ENCODE measurements at regions not wholly inside any gene's neighbourhood (a gene's known extent, or its start where the extent isn't known, plus 50 kb on each side); places are given as distances from the start of the nearest gene placed in this dataset.
A peak's percentile ranks its signal among the peaks of the same experiment; 100 is the strongest.

DNA sequence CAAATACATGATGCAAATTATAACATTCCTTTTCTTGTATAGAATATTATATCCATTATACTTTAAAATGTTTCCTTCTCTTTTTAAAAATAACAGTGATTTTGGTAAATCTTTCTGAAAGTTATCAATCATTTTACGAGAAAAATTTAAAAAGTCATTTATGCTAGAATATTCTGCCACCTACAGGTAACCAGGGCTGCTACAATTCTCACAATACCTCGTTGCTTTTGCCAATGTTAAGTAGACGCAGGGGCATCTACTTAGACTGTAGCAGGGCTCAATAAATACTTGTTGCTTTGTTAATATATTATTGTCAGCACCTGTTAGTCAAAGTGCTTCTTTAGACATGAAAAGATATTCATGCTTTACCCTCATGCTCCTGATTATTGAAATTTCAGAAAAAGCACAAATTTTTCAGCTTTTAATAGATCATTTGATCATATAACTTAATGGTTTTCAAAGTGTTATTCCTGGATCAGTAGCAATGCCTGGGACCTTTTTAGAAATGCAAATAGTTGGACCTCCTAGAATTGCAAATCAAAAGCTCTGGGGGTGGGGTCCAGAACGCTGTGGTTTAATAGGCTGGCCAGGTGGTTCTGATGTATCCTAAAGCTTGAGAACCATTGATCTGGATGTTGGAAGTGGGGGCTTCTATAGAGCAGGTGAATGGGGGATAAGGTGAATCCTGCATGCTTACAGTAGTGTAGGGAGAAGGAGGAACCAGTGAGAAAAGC lies 223.6 kb upstream of the PDZRN3 start:
- Histone ChIP-seq H3K9me3 (no peaks in the 10 kb centered on the region), H3K4me1 (no peaks in the 10 kb centered on the region), H3K27me3 (no peaks in the 10 kb centered on the region), H3K36me3 (no peaks in the 10 kb centered on the region), H3K4me3 (no peak overlapping the region), H3K9ac (ENCODE audit: low read depth in 2 of 2, low read length in 2 of 2) (no peak overlapping the region), H3K27ac (no peak overlapping the region)
- DNase-seq = no peak
- TF ChIP-seq, protein P1, sequence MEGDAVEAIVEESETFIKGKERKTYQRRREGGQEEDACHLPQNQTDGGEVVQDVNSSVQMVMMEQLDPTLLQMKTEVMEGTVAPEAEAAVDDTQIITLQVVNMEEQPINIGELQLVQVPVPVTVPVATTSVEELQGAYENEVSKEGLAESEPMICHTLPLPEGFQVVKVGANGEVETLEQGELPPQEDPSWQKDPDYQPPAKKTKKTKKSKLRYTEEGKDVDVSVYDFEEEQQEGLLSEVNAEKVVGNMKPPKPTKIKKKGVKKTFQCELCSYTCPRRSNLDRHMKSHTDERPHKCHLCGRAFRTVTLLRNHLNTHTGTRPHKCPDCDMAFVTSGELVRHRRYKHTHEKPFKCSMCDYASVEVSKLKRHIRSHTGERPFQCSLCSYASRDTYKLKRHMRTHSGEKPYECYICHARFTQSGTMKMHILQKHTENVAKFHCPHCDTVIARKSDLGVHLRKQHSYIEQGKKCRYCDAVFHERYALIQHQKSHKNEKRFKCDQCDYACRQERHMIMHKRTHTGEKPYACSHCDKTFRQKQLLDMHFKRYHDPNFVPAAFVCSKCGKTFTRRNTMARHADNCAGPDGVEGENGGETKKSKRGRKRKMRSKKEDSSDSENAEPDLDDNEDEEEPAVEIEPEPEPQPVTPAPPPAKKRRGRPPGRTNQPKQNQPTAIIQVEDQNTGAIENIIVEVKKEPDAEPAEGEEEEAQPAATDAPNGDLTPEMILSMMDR (IDR thresholded peaks at IDR 0.05) = peak; percentile 61
- intact Hi-C loops (cut with DNase I) = loop anchor here (2.0 to 10.0 kb wide), 2 partner anchors 224 to 340 kb away; partner anchors contain the start of gene PDZRN3

DNA sequence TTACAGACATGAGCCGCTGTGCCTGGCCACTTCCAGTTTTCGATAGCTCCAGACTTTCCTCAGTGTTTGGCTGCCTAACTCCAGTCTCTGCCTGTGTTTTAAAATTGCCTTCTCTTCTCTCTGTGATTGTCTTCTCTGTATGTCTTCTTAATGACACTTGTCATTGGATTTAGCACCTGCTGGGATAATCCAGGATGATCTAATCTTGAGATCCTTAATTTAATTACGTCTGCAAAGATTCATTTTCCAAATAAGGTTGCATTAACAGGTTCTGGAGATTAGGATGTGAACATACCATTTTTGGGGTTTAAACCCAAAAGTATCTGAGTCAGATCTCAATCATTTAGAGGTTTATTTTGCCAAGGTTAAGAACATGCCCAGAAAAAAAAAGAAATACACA lies 222.2 kb upstream of the PDZRN3 start:
- H3K9ac ChIP-seq (ENCODE audit: low read depth in 2 of 2, low read length in 2 of 2) = no peak overlapping the region
- H3K27me3 ChIP-seq = no peaks in the 10 kb centered on the region
- TF ChIP-seq, protein P1 (IDR thresholded peaks at IDR 0.05) = no peak
- H3K27ac ChIP-seq = no peak overlapping the region
- no peak for DNase-seq
- intact Hi-C loops (cut with DNase I) = loop anchor here (10.0 kb wide), 1 partner anchor 222 kb away; the partner anchor contains the start of gene PDZRN3
- H3K4me3 ChIP-seq = no peak overlapping the region
- no peaks in the 10 kb centered on the region for H3K4me1 ChIP-seq
- no peaks in the 10 kb centered on the region for H3K36me3 ChIP-seq
- no peaks in the 10 kb centered on the region for H3K9me3 ChIP-seq

DNA sequence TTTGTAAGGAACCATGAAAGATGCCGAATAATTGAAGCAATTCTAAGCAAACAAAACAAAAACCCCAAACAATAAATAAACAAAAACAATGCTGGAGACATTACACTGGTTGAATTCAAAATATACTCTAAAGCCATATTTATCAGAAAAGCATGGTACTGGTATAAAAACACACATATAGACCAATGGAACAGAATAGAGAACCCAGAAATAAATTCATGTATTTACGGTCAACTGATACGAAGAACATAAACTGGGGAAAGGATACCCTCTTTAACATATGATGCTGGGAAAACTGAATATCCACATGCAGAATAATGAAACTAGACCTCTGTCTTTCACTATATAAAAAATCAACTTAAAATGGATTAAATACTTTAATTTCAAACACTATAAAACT lies 214.3 kb upstream of the PDZRN3 start:
- no peak overlapping the region for H3K9ac ChIP-seq (ENCODE audit: low read depth in 2 of 2, low read length in 2 of 2)
- no peaks in the 10 kb centered on the region for H3K27me3 ChIP-seq
- TF ChIP-seq, protein P1 (IDR thresholded peaks at IDR 0.05) = no peak
- intact Hi-C loops (cut with DNase I) = no loop called here
- no peak overlapping the region for H3K27ac ChIP-seq
- no peaks in the 10 kb centered on the region for H3K9me3 ChIP-seq
- H3K4me3 ChIP-seq = no peak overlapping the region
- no peaks in the 10 kb centered on the region for H3K36me3 ChIP-seq
- no peaks in the 10 kb centered on the region for H3K4me1 ChIP-seq
- no peak for DNase-seq

DNA sequence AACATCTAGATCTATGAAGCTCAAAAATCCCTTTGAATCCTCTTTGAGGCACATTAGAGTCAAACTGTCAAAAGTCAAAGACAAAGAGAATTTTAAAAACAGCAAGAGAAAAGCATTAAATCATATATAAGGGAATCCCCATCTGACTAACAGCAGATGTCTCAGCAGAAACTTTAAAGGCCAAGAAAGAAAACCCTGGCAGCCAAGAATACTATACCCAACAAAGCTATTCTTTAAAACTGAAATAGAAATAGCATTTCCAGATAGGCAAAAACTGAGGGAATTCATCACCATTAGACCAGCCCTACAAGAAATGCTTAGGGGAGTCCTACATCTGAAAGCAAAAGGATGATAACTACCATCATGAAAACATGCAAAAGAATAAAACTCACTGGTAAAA lies 211.2 kb upstream of the PDZRN3 start:
- intact Hi-C loops (cut with DNase I) = no loop called here
- no peaks in the 10 kb centered on the region for H3K4me1 ChIP-seq

DNA sequence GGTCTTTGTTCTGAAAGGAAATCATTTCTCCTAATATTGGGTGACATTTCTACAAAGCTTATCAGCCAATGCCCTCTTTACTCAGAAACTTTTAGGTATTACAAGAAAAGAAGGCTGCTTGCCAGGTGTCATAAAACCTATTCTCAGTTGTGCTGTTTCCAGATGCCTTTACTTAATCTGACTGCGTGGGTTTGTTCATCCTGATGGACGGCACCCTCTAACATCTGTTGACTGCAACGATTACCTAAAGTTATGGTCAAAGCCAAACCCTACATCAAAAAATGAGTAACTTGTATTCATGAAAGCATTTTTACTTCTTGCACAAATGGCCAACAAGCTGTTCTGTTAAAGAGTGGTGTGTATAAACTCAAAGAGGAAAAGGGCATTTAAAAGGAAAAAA lies 207.7 kb upstream of the PDZRN3 start:
- H3K27ac ChIP-seq = no peak overlapping the region
- no peak for DNase-seq
- intact Hi-C loops (cut with DNase I) = no loop called here
- H3K36me3 ChIP-seq = no peaks in the 10 kb centered on the region
- no peaks in the 10 kb centered on the region for H3K9me3 ChIP-seq
- H3K9ac ChIP-seq (ENCODE audit: low read depth in 2 of 2, low read length in 2 of 2) = no peak overlapping the region
- TF ChIP-seq, protein P1 (IDR thresholded peaks at IDR 0.05) = no peak
- no peak overlapping the region for H3K4me3 ChIP-seq
- no peaks in the 10 kb centered on the region for H3K4me1 ChIP-seq
- H3K27me3 ChIP-seq = no peaks in the 10 kb centered on the region

More for the DNA sequence above, 211.2 kb upstream of the PDZRN3 start:
- Histone ChIP-seq H3K9ac (ENCODE audit: low read depth in 2 of 2, low read length in 2 of 2) (no peak overlapping the region), H3K36me3 (no peaks in the 10 kb centered on the region), H3K27me3 (no peaks in the 10 kb centered on the region), H3K4me3 (no peak overlapping the region), H3K27ac (no peak overlapping the region), H3K9me3 (no peaks in the 10 kb centered on the region)
- no peak for DNase-seq
- TF ChIP-seq, protein P1 (IDR thresholded peaks at IDR 0.05) = no peak
